Medulla oblongata (tissue), 1 donor: ENCODE measurements at regions not wholly inside any gene's neighbourhood (a gene's known extent, or its start where the extent isn't known, plus 50 kb on each side); places are given as distances from the start of the nearest gene placed in this dataset.
"Not testable (repeated sequence)": the region's sequence is repeated elsewhere in the genome, so short reads cannot be mapped to it uniquely, and the experiment has no call there.

Experiments
- DNase-seq: peaks from one replicate; pipeline ENCODE4 v3.0.0-alpha.2; 2015; ENCODE audit errors: extremely low spot score

- no peak for DNase-seq
These were observed 473.7 kb upstream of the ISX start for GRCh38 chr22:34592123-34592740.

DNA sequence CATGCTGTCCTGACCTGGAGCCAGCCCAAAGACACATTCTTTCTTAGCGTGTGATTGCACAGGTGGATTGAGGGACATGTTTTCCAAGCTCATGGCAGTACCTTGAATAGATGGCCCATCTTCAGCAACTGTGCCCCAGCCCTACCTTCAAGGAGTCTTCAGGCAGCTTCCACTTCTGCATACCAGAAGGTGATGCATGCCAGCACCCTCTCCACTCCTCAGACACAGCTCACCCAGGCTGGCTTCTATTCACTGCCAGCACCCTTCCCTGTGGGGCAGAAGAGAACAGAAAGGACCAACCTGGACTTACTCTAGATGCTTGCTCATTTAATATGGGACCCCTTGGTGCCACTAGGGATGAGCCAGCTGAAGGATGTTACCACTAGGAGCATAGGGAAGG lies 466.4 kb upstream of the ISX start:
- DNase-seq: no peak

GRCh38 chr22:34604312-34604711 lies 461.6 kb upstream of the ISX start:
- no peak for DNase-seq

DNA sequence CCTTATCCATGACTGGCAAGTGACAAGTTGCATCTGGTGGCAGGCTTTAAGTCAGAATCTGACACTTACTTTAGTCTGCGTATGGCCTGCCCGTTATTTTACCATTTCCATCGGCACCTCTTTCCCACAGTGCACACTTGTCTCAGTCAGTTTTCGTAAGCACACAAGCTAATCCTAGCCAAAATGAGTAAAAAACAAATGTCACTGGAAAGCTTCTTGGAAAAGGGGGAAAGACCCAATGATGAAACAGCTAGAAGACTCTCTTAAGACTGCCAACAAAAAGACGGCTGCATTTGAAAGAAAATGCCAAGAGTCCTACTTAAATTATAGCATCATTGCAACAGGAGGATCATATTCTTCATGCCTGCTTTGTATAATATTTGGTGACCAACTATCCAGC lies 457.9 kb upstream of the ISX start:
- no peak for DNase-seq

DNA sequence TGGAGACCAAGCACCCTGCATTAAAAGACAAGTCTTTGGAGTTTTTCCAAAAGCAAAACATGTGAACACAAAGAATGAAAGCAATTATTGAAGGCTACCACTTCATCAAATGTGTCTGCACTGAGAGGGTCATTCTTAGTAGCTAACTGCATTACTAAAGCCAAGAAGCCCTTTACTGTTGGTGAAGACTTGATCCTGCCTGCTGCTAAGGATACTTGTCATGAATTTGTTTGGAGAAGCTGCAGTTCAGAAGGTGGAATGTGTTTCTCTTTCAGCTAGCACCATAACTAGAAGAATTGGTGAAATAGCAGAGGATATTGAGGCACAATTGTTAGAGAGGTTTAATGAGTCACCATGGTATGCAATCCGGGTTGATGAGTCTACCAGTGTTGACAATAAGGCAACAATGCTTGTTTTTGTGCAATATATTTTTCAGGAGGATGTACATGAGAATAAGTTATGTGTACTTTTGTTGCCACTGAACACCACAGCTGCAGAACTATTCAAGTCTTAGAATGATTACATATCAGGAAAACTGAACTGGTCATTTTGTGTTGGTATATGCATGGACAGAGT lies 457.3 kb upstream of the ISX start:
- no peak for DNase-seq

DNA sequence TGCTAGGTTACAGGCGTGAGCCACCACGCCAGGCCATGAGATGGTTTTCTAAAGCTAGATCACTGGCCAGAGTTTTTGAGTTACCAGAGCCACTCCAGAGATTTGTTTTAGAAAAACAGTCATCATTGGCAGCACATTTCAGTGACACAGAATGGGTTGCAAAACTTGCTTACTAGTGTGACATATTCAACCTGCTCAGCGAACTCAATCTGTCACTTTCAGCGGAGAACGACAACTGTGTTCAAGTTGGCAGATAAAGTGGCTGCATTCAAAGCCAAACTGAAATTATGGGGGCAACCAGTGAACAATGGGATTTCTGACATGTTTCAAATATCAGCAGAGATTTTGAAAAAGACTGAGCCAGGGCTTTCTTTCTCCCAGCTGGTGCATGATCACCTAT lies 456.3 kb upstream of the ISX start:
- DNase-seq: no peak

- DNase-seq: no peak
These were observed 445.8 kb upstream of the ISX start for GRCh38 chr22:34620161-34620560.

DNA sequence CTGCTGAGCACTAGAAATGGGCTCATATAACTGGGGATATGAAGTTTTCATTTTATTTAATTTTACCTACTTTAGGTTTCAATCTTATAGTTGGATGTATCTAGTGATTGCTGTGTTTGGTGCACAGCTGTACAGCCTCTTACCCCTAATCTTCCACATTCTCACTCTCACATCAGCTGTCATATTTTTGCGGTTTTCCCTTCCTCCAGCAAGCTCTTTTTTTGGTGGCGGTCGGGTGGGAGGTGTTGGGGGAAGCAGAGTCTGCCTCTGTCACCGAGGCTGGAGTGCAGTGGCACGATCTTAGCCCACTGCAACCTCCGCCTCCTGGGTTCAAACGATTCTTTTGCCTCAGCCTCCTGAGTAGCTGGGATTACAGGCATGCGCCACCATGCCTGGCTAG lies 445.1 kb upstream of the ISX start:
- DNase-seq: no peak

DNA sequence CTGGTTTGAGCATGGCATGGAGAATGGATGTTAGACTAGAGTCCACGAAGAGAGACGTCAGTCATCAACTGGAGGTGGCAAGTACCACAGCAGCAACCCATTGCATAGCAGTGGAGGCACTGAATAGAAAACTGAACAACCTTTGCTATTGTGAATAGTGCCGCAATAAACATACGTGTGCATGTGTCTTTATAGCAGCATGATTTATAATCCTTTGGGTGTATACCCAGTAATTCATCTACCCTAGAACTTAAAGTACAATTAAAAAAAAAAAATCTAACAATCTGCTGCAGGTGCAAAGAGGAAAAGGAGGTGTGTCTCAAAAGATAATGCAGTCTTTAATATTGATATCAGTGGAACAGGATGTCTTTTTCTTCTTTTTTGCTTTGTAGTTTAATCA lies 443.4 kb upstream of the ISX start:
- no peak for DNase-seq

- no peak for DNase-seq
These were observed 442.4 kb upstream of the ISX start for GRCh38 chr22:34623580-34623979.

GRCh38 chr22:34625892-34626291 lies 440.1 kb upstream of the ISX start:
- not testable (repeated sequence) for DNase-seq

DNA sequence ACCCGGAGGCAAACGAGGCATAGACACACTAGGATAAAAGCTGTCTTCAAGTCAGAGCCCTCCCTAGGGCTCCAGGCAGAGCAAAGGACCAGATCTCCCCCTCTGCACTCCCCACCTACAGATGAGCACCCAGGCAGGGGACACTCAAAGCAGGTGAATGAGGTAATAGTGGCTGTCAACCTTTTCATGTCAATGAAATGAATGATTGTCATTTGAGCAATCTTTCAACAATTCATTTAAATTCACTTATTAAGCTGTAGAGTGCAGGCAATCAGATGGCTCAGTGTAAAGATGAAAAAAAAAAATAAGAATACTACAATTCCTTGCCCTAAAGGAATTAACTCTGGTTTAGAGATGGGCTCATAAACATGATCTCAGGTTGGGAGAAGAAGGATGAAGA lies 427.8 kb upstream of the ISX start:
- DNase-seq: no peak

DNA sequence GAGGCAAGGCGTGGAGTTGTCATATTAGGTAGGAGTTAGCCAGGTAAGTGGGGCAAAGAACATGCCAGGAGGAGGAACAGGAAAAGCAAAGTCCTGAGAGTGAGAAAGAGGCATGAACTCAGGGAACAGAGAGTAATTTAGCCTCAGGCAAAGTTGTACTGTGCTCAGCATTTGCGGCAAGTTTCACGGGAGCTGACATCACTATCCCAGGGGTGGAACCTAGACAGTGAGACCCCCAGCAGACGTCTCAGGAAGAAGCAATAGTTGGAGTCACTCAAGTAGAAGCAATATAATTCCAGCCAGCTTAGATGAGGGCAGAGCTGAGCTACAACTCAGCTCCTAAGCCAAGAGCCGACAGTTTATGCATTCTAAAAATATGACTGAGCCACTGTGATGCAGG lies 426.0 kb upstream of the ISX start:
- no peak for DNase-seq

DNA sequence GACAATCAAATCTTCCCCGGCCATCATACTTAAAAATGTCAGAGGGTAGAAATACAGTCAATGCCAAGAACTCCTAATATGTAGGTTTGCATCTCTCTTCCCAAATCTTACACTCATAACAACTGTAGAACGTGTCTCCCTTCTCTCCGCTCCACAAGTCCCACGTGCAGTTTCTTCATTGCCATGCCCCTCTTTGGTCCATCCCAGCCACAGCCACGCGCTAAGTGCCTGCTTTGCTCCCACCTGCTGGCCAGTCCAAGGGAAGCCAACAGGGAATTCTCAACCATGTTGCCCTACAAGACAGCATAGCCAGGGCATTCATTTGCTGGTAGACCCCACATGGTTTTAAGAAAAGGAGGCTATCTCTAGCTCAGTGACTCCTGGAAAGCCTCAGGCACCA lies 420.6 kb upstream of the ISX start:
- DNase-seq: no peak

GRCh38 chr22:34669001-34669400 lies 397.0 kb upstream of the ISX start:
- no peak for DNase-seq

- not testable (repeated sequence) for DNase-seq
These were observed 382.9 kb upstream of the ISX start for GRCh38 chr22:34683031-34683430.

GRCh38 chr22:34684278-34684677 lies 381.7 kb upstream of the ISX start:
- not testable (repeated sequence) for DNase-seq

- DNase-seq: no peak
These were observed 378.8 kb upstream of the ISX start for GRCh38 chr22:34687116-34687515.

- DNase-seq: no peak
These were observed 377.1 kb upstream of the ISX start for GRCh38 chr22:34688825-34689224.

DNA sequence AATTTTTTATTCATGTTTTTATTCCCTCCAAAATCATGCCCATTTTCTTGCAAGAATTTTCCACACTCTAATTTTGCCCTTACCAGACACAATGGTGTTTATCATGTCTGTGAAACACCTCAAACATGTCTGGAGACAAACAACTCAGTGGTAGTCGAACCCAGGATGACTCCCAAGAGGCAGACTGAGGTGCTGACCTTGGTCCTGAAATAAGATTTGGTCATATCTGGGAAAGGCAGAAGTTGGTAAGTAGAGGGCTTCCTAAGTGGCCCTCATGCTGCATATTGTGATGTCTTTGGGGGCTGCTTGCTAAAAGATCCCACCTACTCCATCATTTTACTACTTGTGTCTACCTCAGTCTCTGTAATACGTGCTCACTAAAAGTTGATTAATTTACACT lies 369.4 kb upstream of the ISX start:
- no peak for DNase-seq

GRCh38 chr22:34702279-34702678 lies 363.7 kb upstream of the ISX start:
- DNase-seq: no peak

GRCh38 chr22:34709641-34710040 lies 356.3 kb upstream of the ISX start:
- DNase-seq: no peak

- no peak for DNase-seq
These were observed 343.1 kb upstream of the ISX start for GRCh38 chr22:34722901-34723300.

GRCh38 chr22:34736081-34736480 lies 329.9 kb upstream of the ISX start:
- DNase-seq: no peak
